CD14-positive monocyte (primary cell): ENCODE measurements at regions not wholly inside any gene's neighbourhood (a gene's known extent, or its start where the extent isn't known, plus 50 kb on each side); places are given as distances from the start of the nearest gene placed in this dataset.

Experiments used
- DNase-seq, 3 donors: peaks; one replicate each; pipeline ENCODE4 v3.0.0-alpha.2; 2011 to 2022
- H2AFZ ChIP-seq: 2 replicates; pipeline ENCODE4 v1.6.0; 2012; ENCODE audit warnings: mild to moderate bottlenecking, low read depth, low read length, inconsistent platforms; ENCODE audit not compliant: insufficient read depth, poor library complexity, severe bottlenecking
- H3K27ac ChIP-seq, 2 donors: 1 replicate in 1 of 2; 2 replicates in 1 of 2; pipeline ENCODE4 v1.5.1; 2012 to 2013; ENCODE audit warnings: low read length in 2 of 2, control low read depth in 1 of 2, inconsistent platforms in 1 of 2, low read depth in 1 of 2, mild to moderate bottlenecking in 1 of 2
- H3K27me3 ChIP-seq, 2 donors: one replicate each; pipeline versions ENCODE4 v1.6.0 to v1.6.1; 2011 to 2013; ENCODE audit warnings: low read length in 2 of 2; ENCODE audit not compliant: control insufficient read depth in 2 of 2, insufficient read depth in 2 of 2
- H3K36me3 ChIP-seq, 2 donors: replicated peaks in 1 of 2; 1 replicate in 1 of 2; 2 replicates in 1 of 2; pipeline versions ENCODE4 v1.5.1 to v1.6.1; 2012 to 2013; ENCODE audit warnings: low read length in 2 of 2, control low read depth in 1 of 2, inconsistent platforms in 1 of 2, mild to moderate bottlenecking in 1 of 2; ENCODE audit not compliant: insufficient read depth in 2 of 2, control insufficient read depth in 1 of 2
- H3K4me1 ChIP-seq, 2 donors: 1 replicate in 1 of 2; 2 replicates in 1 of 2; pipeline versions ENCODE4 v1.5.1 to v1.6.1; 2012 to 2013; ENCODE audit warnings: low read length in 2 of 2, control low read depth in 1 of 2, inconsistent platforms in 1 of 2, mild to moderate bottlenecking in 1 of 2, moderate library complexity in 1 of 2; ENCODE audit not compliant: insufficient read depth in 2 of 2, control insufficient read depth in 1 of 2
- H3K4me2 ChIP-seq: replicated peaks from 2 replicates; pipeline ENCODE3; 2012; ENCODE audit warnings: low read length, moderate library complexity, mild to moderate bottlenecking; ENCODE audit not compliant: poor library complexity, severe bottlenecking; ENCODE audit errors: extremely low read depth
- H3K4me3 ChIP-seq, 3 experiments: fragments of 200-600 bp in 1 of 3; sonication (generic) in 1 of 3; replicated peaks in 1 of 3; 1 replicate in 2 of 3; 2 replicates in 1 of 3; pipeline ENCODE4 v1.5.1; 2011 to 2013; ENCODE audit warnings: low read length in 3 of 3, mild to moderate bottlenecking in 3 of 3, control low read depth in 2 of 3, low read depth in 2 of 3, inconsistent platforms in 1 of 3, moderate library complexity in 1 of 3
- H3K79me2 ChIP-seq: 2 replicates; pipeline ENCODE4 v1.6.0; 2012; ENCODE audit warnings: mild to moderate bottlenecking, control low read depth, inconsistent platforms, low read length, moderate library complexity; ENCODE audit not compliant: insufficient read depth
- H3K9ac ChIP-seq: 2 replicates; pipeline ENCODE4 v1.6.0; 2017; ENCODE audit warnings: low read length, mild to moderate bottlenecking; ENCODE audit not compliant: insufficient read depth, poor library complexity, severe bottlenecking
- H3K9me3 ChIP-seq, 2 donors: replicated peaks in 1 of 2; 1 replicate in 1 of 2; 2 replicates in 1 of 2; pipeline versions ENCODE4 v1.5.1 to v1.6.1; 2012 to 2013; ENCODE audit warnings: low read length in 2 of 2, control low read depth in 1 of 2; ENCODE audit not compliant: control insufficient read depth in 1 of 2, insufficient read depth in 1 of 2
- H4K20me1 ChIP-seq: 2 replicates; pipeline ENCODE4 v1.6.0; 2012; ENCODE audit warnings: mild to moderate bottlenecking, low read length, control low read depth, moderate library complexity; ENCODE audit not compliant: insufficient read depth
- H3K27ac Mint-ChIP-seq, 7 donors: one replicate each; pipeline ENCODE4 v1.8.0; 2020; ENCODE audit warnings: mild to moderate bottlenecking in 7 of 7, mixed read lengths in 7 of 7, moderate library complexity in 6 of 7, inconsistent platforms in 2 of 7
- H3K27me3 Mint-ChIP-seq, 3 donors: one replicate each; pipeline ENCODE4 v1.8.0; 2021 to 2022; ENCODE audit warnings: low read depth in 3 of 3, mild to moderate bottlenecking in 3 of 3, mixed read lengths in 3 of 3, moderate library complexity in 3 of 3, inconsistent platforms in 1 of 3
- H3K36me3 Mint-ChIP-seq, 2 donors: one replicate each; pipeline ENCODE4 v1.8.0; 2020; ENCODE audit warnings: mixed read lengths in 2 of 2, inconsistent platforms in 1 of 2, mild to moderate bottlenecking in 1 of 2
- H3K4me1 Mint-ChIP-seq: one replicate; pipeline ENCODE4 v1.8.0; 2020; ENCODE audit warnings: mild to moderate bottlenecking, mixed read lengths
- H3K4me3 Mint-ChIP-seq, 2 donors: one replicate each; pipeline ENCODE4 v1.8.0; 2020; ENCODE audit warnings: mild to moderate bottlenecking in 2 of 2, mixed read lengths in 2 of 2, moderate library complexity in 1 of 2
- H3K9me3 Mint-ChIP-seq, 7 donors: one replicate each; pipeline ENCODE4 v1.8.0; 2020 to 2022; ENCODE audit warnings: mixed read lengths in 7 of 7, mild to moderate bottlenecking in 6 of 7, moderate library complexity in 6 of 7, inconsistent platforms in 2 of 7
- CTCF ChIP-seq: fragments of 200-600 bp; IDR thresholded peaks from one replicate; pipeline ENCODE4 v1.8.0; 2022; ENCODE audit warnings: antibody characterized with exemption, mild to moderate bottlenecking
- WGBS: methylation state at CpG from one replicate; pipeline ENCODE4 v1.1.5; 2013; ENCODE audit warnings: missing lambda C conversion rate; ENCODE audit not compliant: insufficient coverage; 5-methylcytosine and 5-hydroxymethylcytosine counted together
- intact Hi-C, 2 donors: fragments of 100-400 bp; cut with micrococcal nuclease; formaldehyde crosslinking; loops; one replicate each; pipeline versions ENCODE4 v1.15.0 to v1.15.1; 2023

GRCh38 chr13:37481885-37482227, 116.7 kb downstream of the POSTN start:
- Histone ChIP-seq H3K27ac (no peak overlapping the region), H3K9me3 (peaks cover 0 to 6% of the 10 kb centered on the region in 2 donors), H3K4me1 (no peaks in the 10 kb centered on the region), H3K4me2 (no peak overlapping the region), H3K27me3 (no peaks in the 10 kb centered on the region), H3K9ac (no peak overlapping the region), H4K20me1 (no peaks in the 10 kb centered on the region), H3K4me3 (no peak overlapping the region), H3K36me3 (no peaks in the 10 kb centered on the region), H2AFZ (no peak overlapping the region), H3K79me2 (no peaks in the 10 kb centered on the region)
- H3K4me3 Mint-ChIP-seq = no peak overlapping the region
- no peak for DNase-seq
- no peaks in the 10 kb centered on the region for H3K4me1 Mint-ChIP-seq
- no peak for TF ChIP-seq CTCF
- no peaks in the 10 kb centered on the region for H3K36me3 Mint-ChIP-seq
- no peak overlapping the region for H3K27ac Mint-ChIP-seq
- intact Hi-C loops = no loop called here
- WGBS = 79% methylated on average over 1 of the region's 1 CpG
- H3K9me3 Mint-ChIP-seq = peaks cover 0 to 4% (median 2%) of the 10 kb centered on the region in 7 donors
- H3K27me3 Mint-ChIP-seq = peaks cover 0 to 2% (median 0%) of the 10 kb centered on the region in 3 donors

GRCh38 chr13:37481011-37481884, 117.3 kb downstream of the POSTN start:
- H3K27me3 Mint-ChIP-seq = peaks cover 0 to 2% (median 0%) of the 10 kb centered on the region in 3 donors
- intact Hi-C loops = no loop called here
- H3K27ac ChIP-seq = no peak overlapping the region
- H3K36me3 Mint-ChIP-seq = no peaks in the 10 kb centered on the region
- H2AFZ ChIP-seq = no peak overlapping the region
- no peaks in the 10 kb centered on the region for H3K4me1 ChIP-seq
- no peak overlapping the region for H3K4me3 Mint-ChIP-seq
- H3K9me3 Mint-ChIP-seq = peaks cover 0 to 5% (median 2%) of the 10 kb centered on the region in 7 donors
- no peaks in the 10 kb centered on the region for H3K4me1 Mint-ChIP-seq
- H3K36me3 ChIP-seq = no peaks in the 10 kb centered on the region
- peaks cover 0 to 6% of the 10 kb centered on the region in 2 donors for H3K9me3 ChIP-seq
- H3K27me3 ChIP-seq = no peaks in the 10 kb centered on the region
- no peak overlapping the region for H3K4me3 ChIP-seq
- no peak for DNase-seq
- no peak overlapping the region for H3K27ac Mint-ChIP-seq
- no peaks in the 10 kb centered on the region for H3K79me2 ChIP-seq
- no peak overlapping the region for H3K4me2 ChIP-seq
- H3K9ac ChIP-seq = no peak overlapping the region
- H4K20me1 ChIP-seq = no peaks in the 10 kb centered on the region
- TF ChIP-seq CTCF = no peak
- 100% methylated on average over 3 of the region's 7 CpGs for WGBS
